Ovary (tissue), 7 donors: ENCODE measurements at regions not wholly inside any gene's neighbourhood (a gene's known extent, or its start where the extent isn't known, plus 50 kb on each side); places are given as distances from the start of the nearest gene placed in this dataset.

Experiments used
- DNase-seq, 5 donors: peaks; one replicate each; pipeline ENCODE4 v3.0.0-alpha.2; 2019 to 2020
- H3K27ac ChIP-seq, 2 donors: fragments of 200-600 bp; one replicate each; pipeline versions ENCODE4 v1.5.1 to v1.8.0; 2019 to 2022
- H3K27me3 ChIP-seq: fragments of 200-600 bp; one replicate; pipeline ENCODE4 v1.8.0; 2022
- H3K36me3 ChIP-seq: fragments of 200-600 bp; sonication (generic); one replicate; pipeline ENCODE4 v1.5.1; 2019
- H3K4me1 ChIP-seq: one replicate; pipeline ENCODE4 v1.8.1; 2013; ENCODE audit warnings: mild to moderate bottlenecking, moderate library complexity; ENCODE audit not compliant: insufficient read depth
- H3K4me3 ChIP-seq: fragments of 200-600 bp; sonication (generic); one replicate; pipeline ENCODE4 v1.5.1; 2017
- H3K9me3 ChIP-seq, 2 donors: fragments of 200-600 bp in 1 of 2; sonication (generic) in 1 of 2; one replicate each; pipeline versions ENCODE4 v1.5.1 to v1.8.1; 2013 to 2019; ENCODE audit warnings: mild to moderate bottlenecking in 1 of 2, moderate library complexity in 1 of 2
- CTCF ChIP-seq, 3 donors: fragments of 450-650 bp in 2 of 3; fragments of 200-600 bp in 1 of 3; IDR thresholded peaks; one replicate each; pipeline versions ENCODE4 v1.5.1 to v1.8.0; 2016 to 2022; ENCODE audit warnings: antibody characterized with exemption in 3 of 3, mild to moderate bottlenecking in 1 of 3
- EP300 ChIP-seq: sonication (generic); formaldehyde crosslinking; IDR thresholded peaks from one replicate; pipeline ENCODE4 v1.6.1; 2017; ENCODE audit warnings: antibody characterized with exemption
- POLR2A ChIP-seq: fragments of 450-650 bp; IDR thresholded peaks from one replicate; pipeline ENCODE4 v1.6.1; 2017; ENCODE audit warnings: antibody characterized with exemption, mild to moderate bottlenecking, moderate library complexity
- WGBS, 3 donors: extraction: QIAGEN DNeasy Blood & Tissue Kit in 1 of 3; methylation state at CpG; one replicate each; pipeline versions ENCODE4 v1.1.5 to v1.1.7; 2013 to 2017; 5-methylcytosine and 5-hydroxymethylcytosine counted together
- intact Hi-C, 4 donors: fragments of 100-400 bp; cut with DNase I; formaldehyde crosslinking; loops; one replicate each; pipeline versions ENCODE4 v1.11.0 to v1.15.1; 2022 to 2023
- donor health status: DM: no; HTN: no; CAD: no; lungs with moderate emphysema.
- donor health status: DM: no; HTN: no; CAD: no.
- donor health status: Bipolar disorder and iron deficiency.
- donor health status: DM: no; HTN: no; CAD: no.
- donor health status: DM: yes; HTN: yes; CAD: no.

- no peak for DNase-seq
- Histone ChIP-seq H3K4me1 (peaks cover 8% of the 10 kb centered on the region), H3K27ac (no peak overlapping the region), H3K27me3 (no peaks in the 10 kb centered on the region), H3K36me3 (no peaks in the 10 kb centered on the region), H3K9me3 (no peaks in the 10 kb centered on the region), H3K4me3 (no peak overlapping the region)
- intact Hi-C loops = no loop called here
- TF ChIP-seq POLR2A (no peak), EP300 (no peak), CTCF (IDR thresholded peaks at IDR 0.05) (no peak)
- 62 to 85% (median 65%) methylated on average over 1 of the region's 1 CpG for WGBS, 3 donors
These were observed 464.8 kb downstream of the EPHA3 start for GRCh38 chr3:89572261-89572660.

- H3K9me3 ChIP-seq = no peaks in the 10 kb centered on the region
- H3K27ac ChIP-seq = no peak overlapping the region
- WGBS, 3 donors = 82 to 91% (median 90%) methylated on average over 1 of the region's 1 CpG
- no peak for TF ChIP-seq POLR2A
- no peak for DNase-seq
- intact Hi-C loops = no loop called here
- H3K4me1 ChIP-seq = peaks cover 5% of the 10 kb centered on the region
- no peaks in the 10 kb centered on the region for H3K27me3 ChIP-seq
- no peaks in the 10 kb centered on the region for H3K36me3 ChIP-seq
- no peak overlapping the region for H3K4me3 ChIP-seq
These were observed 469.0 kb downstream of the EPHA3 start for GRCh38 chr3:89576417-89576816.

GRCh38 chr3:89577637-89578530 is 470.5 kb downstream of the EPHA3 start:
- no peak overlapping the region for H3K4me3 ChIP-seq
- H3K27ac ChIP-seq = no peak overlapping the region
- WGBS, 3 donors = 80 to 90% (median 86%) methylated on average over 8 of the region's 8 CpGs
- no peaks in the 10 kb centered on the region for H3K36me3 ChIP-seq
- TF ChIP-seq CTCF (IDR thresholded peaks at IDR 0.05) (no peak), EP300 (no peak), POLR2A (no peak)
- no peaks in the 10 kb centered on the region for H3K9me3 ChIP-seq
- H3K4me1 ChIP-seq = no peaks in the 10 kb centered on the region
- intact Hi-C loops = no loop called here
- DNase-seq = no peak
- no peaks in the 10 kb centered on the region for H3K27me3 ChIP-seq

GRCh38 chr3:89580859-89581258 is 473.4 kb downstream of the EPHA3 start:
- Histone ChIP-seq H3K27ac (no peak overlapping the region), H3K36me3 (no peaks in the 10 kb centered on the region), H3K27me3 (no peaks in the 10 kb centered on the region), H3K4me1 (no peaks in the 10 kb centered on the region), H3K9me3 (no peaks in the 10 kb centered on the region), H3K4me3 (no peak overlapping the region)
- no peak for TF ChIP-seq CTCF (IDR thresholded peaks at IDR 0.05)
- no peak for TF ChIP-seq POLR2A
- TF ChIP-seq EP300 = no peak
- intact Hi-C loops = no loop called here
- WGBS, 3 donors = 66 to 71% (median 68%) methylated on average over 3 of the region's 3 CpGs
- no peak for DNase-seq

- WGBS, 3 donors = 86 to 88% (median 86%) methylated on average over 3 of the region's 3 CpGs
These were observed 477.0 kb downstream of the EPHA3 start for GRCh38 chr3:89584398-89584797.

More at GRCh38 chr3:89584398-89584797, 477.0 kb downstream of the EPHA3 start:
- no peak for TF ChIP-seq EP300
- DNase-seq = no peak
- intact Hi-C loops = no loop called here
- Histone ChIP-seq H3K9me3 (no peaks in the 10 kb centered on the region), H3K27ac (no peak overlapping the region), H3K36me3 (no peaks in the 10 kb centered on the region), H3K4me3 (no peak overlapping the region), H3K4me1 (no peaks in the 10 kb centered on the region), H3K27me3 (no peaks in the 10 kb centered on the region)
